ENCODE measurements at regions not wholly inside any gene's neighbourhood (a gene's known extent, or its start where the extent isn't known, plus 50 kb on each side); places are given as distances from the start of the nearest gene placed in this dataset.
"Not testable (repeated sequence)": the region's sequence is repeated elsewhere in the genome, so short reads cannot be mapped to it uniquely, and the experiment has no call there.

DNA sequence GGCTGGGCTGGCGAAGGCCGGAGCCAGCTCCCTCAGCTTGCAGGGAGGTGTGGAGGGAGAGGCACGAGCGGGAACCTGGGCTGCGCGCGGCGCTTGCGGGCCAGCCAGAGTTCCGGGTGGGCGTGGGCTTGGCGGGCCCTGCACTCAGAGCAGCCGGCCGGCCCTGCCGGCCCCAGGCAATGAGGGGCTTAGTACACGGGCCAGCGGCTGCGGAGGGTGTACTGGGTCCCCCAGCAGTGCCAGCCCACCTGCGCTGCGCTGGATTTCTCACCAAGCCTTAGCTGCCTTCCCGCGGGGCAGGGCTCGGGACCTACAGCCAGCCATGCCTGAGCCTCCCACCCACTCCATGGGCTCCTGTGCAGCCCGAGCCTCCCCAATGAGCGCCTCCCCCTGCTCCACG lies 1021.4 kb downstream of the PLA2G4A start:
- TF ChIP-seq, protein P1, sequence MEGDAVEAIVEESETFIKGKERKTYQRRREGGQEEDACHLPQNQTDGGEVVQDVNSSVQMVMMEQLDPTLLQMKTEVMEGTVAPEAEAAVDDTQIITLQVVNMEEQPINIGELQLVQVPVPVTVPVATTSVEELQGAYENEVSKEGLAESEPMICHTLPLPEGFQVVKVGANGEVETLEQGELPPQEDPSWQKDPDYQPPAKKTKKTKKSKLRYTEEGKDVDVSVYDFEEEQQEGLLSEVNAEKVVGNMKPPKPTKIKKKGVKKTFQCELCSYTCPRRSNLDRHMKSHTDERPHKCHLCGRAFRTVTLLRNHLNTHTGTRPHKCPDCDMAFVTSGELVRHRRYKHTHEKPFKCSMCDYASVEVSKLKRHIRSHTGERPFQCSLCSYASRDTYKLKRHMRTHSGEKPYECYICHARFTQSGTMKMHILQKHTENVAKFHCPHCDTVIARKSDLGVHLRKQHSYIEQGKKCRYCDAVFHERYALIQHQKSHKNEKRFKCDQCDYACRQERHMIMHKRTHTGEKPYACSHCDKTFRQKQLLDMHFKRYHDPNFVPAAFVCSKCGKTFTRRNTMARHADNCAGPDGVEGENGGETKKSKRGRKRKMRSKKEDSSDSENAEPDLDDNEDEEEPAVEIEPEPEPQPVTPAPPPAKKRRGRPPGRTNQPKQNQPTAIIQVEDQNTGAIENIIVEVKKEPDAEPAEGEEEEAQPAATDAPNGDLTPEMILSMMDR (conservative IDR thresholded peaks at IDR 0.05; ENCODE audit: low read length) = not testable (repeated sequence)
- TF ChIP-seq EZH2phosphoT487 (IDR thresholded peaks at IDR 0.05; ENCODE audit: borderline replicate concordance, low read depth, low read length) = not testable (repeated sequence)

All from OCI-LY7 (cell line).